Duodenal mucosa (tissue), 2 donors: ENCODE measurements at regions not wholly inside any gene's neighbourhood (a gene's known extent, or its start where the extent isn't known, plus 50 kb on each side); places are given as distances from the start of the nearest gene placed in this dataset.

Experiments used
- H3K27ac ChIP-seq: one replicate; pipeline ENCODE4 v1.7.0; 2013; ENCODE audit warnings: low read depth, low read length
- H3K27me3 ChIP-seq, 2 donors: one replicate each; pipeline ENCODE4 v1.7.0; 2013; ENCODE audit warnings: low read length in 2 of 2, control low read depth in 1 of 2; ENCODE audit not compliant: insufficient read depth in 2 of 2, control insufficient read depth in 1 of 2
- H3K36me3 ChIP-seq, 2 donors: one replicate each; pipeline ENCODE4 v1.7.0; 2013; ENCODE audit warnings: low read length in 2 of 2, control low read depth in 1 of 2; ENCODE audit not compliant: insufficient read depth in 2 of 2, control insufficient read depth in 1 of 2
- H3K4me1 ChIP-seq, 2 donors: one replicate each; pipeline ENCODE4 v1.7.0; 2013; ENCODE audit warnings: low read length in 2 of 2, control low read depth in 1 of 2; ENCODE audit not compliant: insufficient read depth in 2 of 2, control insufficient read depth in 1 of 2
- H3K4me3 ChIP-seq, 2 donors: one replicate each; pipeline ENCODE4 v1.7.0; 2013; ENCODE audit warnings: low read length in 2 of 2, low read depth in 1 of 2
- H3K9ac ChIP-seq, 2 donors: one replicate each; pipeline ENCODE4 v1.7.0; 2013; ENCODE audit warnings: low read length in 2 of 2, low read depth in 1 of 2
- H3K9me3 ChIP-seq, 2 donors: one replicate each; pipeline ENCODE4 v1.7.0; 2013; ENCODE audit warnings: low read length in 2 of 2, control low read depth in 1 of 2; ENCODE audit not compliant: control insufficient read depth in 1 of 2

DNA sequence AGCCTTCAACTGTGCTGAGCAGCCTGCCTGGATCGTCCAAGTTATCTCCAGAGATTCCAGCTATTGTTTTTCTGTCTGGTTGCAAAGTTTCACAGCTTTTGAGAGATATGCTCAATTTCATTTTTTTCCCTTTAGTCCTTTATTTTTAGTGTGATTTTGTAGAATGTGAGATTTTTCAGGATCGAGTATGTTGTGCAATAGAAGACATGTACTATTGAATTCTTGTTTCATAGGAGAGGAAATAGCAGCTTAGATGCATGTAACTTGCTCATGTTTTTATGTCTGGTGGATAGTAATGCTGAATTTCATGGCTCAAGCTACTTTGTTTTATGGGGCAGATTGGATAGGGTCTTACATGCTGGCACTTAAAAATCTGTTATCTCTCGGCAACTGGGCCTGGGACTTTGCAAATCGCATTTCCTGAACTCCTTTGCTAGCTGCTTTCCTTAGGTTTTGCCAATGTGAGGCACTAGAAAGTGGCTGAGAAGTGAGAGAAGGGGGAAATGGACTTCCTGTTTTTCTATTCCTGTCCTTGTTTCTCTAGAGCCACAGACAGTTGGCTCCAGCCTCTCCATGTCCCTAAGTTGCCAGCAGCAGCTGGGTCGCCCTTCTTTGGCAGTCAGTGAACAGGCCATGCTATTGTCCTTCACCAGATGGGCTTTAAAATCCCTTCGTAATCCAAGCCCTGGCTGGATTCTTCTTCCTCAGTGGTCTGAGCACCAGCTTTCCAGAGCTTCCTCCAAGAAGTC, 101.4 kb upstream of the PDE4B start:
- Histone ChIP-seq H3K4me3 (no peak overlapping the region), H3K27me3 (no peaks in the 10 kb centered on the region), H3K36me3 (no peaks in the 10 kb centered on the region), H3K27ac (no peak overlapping the region), H3K4me1 (peaks cover 0 to 16% of the 10 kb centered on the region in 2 donors), H3K9me3 (no peaks in the 10 kb centered on the region), H3K9ac (no peak overlapping the region)

GRCh38 chr1:65691972-65692371, 100.7 kb upstream of the PDE4B start:
- Histone ChIP-seq H3K27ac (no peak overlapping the region), H3K27me3 (no peaks in the 10 kb centered on the region), H3K4me3 (no peak overlapping the region), H3K9ac (no peak overlapping the region), H3K9me3 (no peaks in the 10 kb centered on the region), H3K36me3 (no peaks in the 10 kb centered on the region), H3K4me1 (peaks cover 0 to 16% of the 10 kb centered on the region in 2 donors)

- no peak overlapping the region for H3K9ac ChIP-seq
- H3K9me3 ChIP-seq, result no peaks in the 10 kb centered on the region
- no peaks in the 10 kb centered on the region for H3K36me3 ChIP-seq
- no peak overlapping the region for H3K4me3 ChIP-seq
- no peak overlapping the region for H3K27ac ChIP-seq
- peaks cover 0 to 9% of the 10 kb centered on the region in 2 donors for H3K4me1 ChIP-seq
- no peaks in the 10 kb centered on the region for H3K27me3 ChIP-seq
These were observed 98.6 kb upstream of the PDE4B start for GRCh38 chr1:65694126-65694525.

DNA sequence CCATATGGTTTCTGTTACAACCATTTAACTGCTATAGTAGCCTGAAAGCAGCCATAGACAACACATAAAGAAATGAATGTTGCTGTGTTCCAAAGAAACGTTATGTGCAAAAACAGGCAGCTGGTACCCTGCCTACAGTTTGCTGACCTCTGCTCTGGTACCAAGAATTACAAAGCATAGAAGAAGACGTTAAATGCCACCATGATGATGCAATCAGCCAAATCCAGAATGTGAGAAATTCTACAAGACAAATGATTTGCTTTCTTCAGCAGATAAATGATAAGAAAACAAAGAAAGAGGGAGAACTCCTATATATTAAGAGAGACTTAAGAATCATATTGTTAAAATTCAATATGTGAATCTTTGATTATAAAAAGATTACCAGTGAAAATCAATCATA, 97.8 kb upstream of the PDE4B start:
- Histone ChIP-seq H3K9me3 (no peaks in the 10 kb centered on the region), H3K27me3 (no peaks in the 10 kb centered on the region), H3K4me1 (peaks cover 0 to 9% of the 10 kb centered on the region in 2 donors), H3K27ac (no peak overlapping the region), H3K4me3 (no peak overlapping the region), H3K36me3 (no peaks in the 10 kb centered on the region), H3K9ac (no peak overlapping the region)

DNA sequence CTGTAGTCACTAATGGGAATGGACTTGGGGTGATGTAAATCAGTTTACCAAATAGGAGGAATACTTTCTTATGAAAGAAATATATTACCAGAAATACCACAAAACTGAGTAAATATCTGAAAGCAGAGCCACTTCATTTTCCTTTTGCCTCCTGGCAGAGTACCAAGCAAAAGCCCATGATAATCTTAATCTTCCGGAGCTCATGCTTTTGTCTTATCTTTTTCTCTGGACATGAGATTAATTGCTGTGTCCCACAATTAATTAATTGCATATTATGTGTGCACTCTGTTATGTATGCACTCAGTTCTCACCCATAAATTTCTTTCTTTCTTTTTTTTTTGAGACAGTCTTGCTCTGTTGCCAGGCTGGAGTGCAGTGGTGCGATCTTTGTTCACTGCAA, 94.1 kb upstream of the PDE4B start:
- Histone ChIP-seq H3K9ac (no peak overlapping the region), H3K27ac (no peak overlapping the region), H3K36me3 (no peaks in the 10 kb centered on the region), H3K4me3 (no peak overlapping the region), H3K4me1 (no peaks in the 10 kb centered on the region), H3K9me3 (no peaks in the 10 kb centered on the region), H3K27me3 (no peaks in the 10 kb centered on the region)

- H3K9me3 ChIP-seq, result no peaks in the 10 kb centered on the region
- no peak overlapping the region for H3K27ac ChIP-seq
- no peaks in the 10 kb centered on the region for H3K36me3 ChIP-seq
- H3K4me1 ChIP-seq, result no peaks in the 10 kb centered on the region
- no peak overlapping the region for H3K9ac ChIP-seq
- H3K4me3 ChIP-seq, result no peak overlapping the region
- no peaks in the 10 kb centered on the region for H3K27me3 ChIP-seq
These were observed 88.8 kb upstream of the PDE4B start for GRCh38 chr1:65703853-65704252.

- H3K4me3 ChIP-seq, result no peak overlapping the region
These were observed 88.4 kb upstream of the PDE4B start for GRCh38 chr1:65704318-65704717.

GRCh38 chr1:65717815-65718454, 74.8 kb upstream of the PDE4B start:
- Histone ChIP-seq H3K4me1 (no peaks in the 10 kb centered on the region), H3K27me3 (no peaks in the 10 kb centered on the region), H3K36me3 (no peaks in the 10 kb centered on the region), H3K9ac (no peak overlapping the region), H3K27ac (no peak overlapping the region), H3K9me3 (no peaks in the 10 kb centered on the region), H3K4me3 (no peak overlapping the region)

More at GRCh38 chr1:65704318-65704717, 88.4 kb upstream of the PDE4B start:
- Histone ChIP-seq H3K27ac (no peak overlapping the region), H3K9ac (no peak overlapping the region), H3K9me3 (no peaks in the 10 kb centered on the region), H3K36me3 (no peaks in the 10 kb centered on the region), H3K27me3 (no peaks in the 10 kb centered on the region), H3K4me1 (no peaks in the 10 kb centered on the region)

GRCh38 chr1:65719391-65719790, 73.3 kb upstream of the PDE4B start:
- Histone ChIP-seq H3K4me3 (no peak overlapping the region), H3K4me1 (no peaks in the 10 kb centered on the region), H3K9ac (no peak overlapping the region), H3K9me3 (no peaks in the 10 kb centered on the region), H3K27me3 (no peaks in the 10 kb centered on the region), H3K36me3 (no peaks in the 10 kb centered on the region), H3K27ac (no peak overlapping the region)

DNA sequence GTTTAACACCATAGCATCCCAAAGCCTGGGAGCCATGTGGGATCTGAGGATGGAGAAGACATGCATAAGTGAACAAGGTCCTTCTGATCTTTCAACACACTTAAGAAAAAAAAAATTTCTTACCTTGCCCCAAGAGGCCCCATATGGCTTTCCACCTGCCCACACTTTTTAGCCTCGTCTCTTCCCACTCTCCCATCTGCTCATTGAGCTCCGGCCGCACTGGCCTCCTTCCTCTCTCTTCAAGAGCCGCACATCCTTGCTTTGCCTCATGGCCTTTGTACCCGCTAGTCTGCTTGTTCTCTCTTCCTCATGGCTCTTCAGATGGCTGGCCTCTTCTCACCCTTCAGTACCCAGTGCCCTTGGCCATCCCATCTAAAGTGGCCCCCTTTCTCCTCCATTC, 70.2 kb upstream of the PDE4B start:
- H3K4me1 ChIP-seq, result no peaks in the 10 kb centered on the region
- H3K4me3 ChIP-seq, result no peak overlapping the region
- no peak overlapping the region for H3K27ac ChIP-seq
- no peaks in the 10 kb centered on the region for H3K36me3 ChIP-seq
- no peaks in the 10 kb centered on the region for H3K9me3 ChIP-seq
- no peaks in the 10 kb centered on the region for H3K27me3 ChIP-seq
- no peak overlapping the region for H3K9ac ChIP-seq
